Neural progenitor cell (in vitro differentiated cells): ENCODE measurements at regions not wholly inside any gene's neighbourhood (a gene's known extent, or its start where the extent isn't known, plus 50 kb on each side); places are given as distances from the start of the nearest gene placed in this dataset.

Experiments used
- EZH2phosphoT487 ChIP-seq: fragments of 200-600 bp; sonication (generic); IDR thresholded peaks from 2 replicates; pipeline ENCODE4 v1.6.1; 2017; ENCODE audit warnings: antibody characterized with exemption
- TF ChIP-seq, protein P1 (sequence below): fragments of 200-600 bp; sonication (generic); IDR thresholded peaks from 2 replicates; pipeline ENCODE4 v1.5.1; 2017; ENCODE audit warnings: antibody characterized with exemption, mild to moderate bottlenecking

DNA sequence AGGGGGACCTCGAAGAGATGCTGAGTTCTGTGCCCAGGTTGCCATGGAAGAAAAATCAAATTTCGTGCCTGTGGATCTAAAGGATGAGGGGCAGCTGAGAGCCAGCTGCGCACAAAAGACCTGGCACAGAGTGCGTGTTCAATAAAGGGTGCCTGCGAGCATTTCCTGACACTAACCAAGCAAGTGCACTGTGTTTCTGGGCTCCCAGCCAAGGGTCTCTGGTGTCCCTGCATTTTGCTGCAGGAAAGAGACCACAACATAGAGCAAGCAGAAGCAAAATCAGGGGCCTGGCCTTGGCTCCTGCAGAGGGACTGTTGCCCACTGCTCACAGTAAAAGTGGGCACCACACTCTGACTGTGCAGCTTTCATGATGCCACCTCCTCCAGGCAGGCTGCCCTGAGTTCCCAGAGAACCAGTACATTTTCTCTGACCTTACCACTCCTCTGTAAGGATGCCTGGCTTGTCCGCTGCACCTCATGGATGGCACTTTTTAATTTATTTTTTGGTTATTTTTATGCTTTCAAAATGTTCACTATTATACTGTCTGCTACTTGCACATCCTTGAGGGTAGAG lies 70.8 kb upstream of the GPR12 start:
- TF ChIP-seq, protein P1, sequence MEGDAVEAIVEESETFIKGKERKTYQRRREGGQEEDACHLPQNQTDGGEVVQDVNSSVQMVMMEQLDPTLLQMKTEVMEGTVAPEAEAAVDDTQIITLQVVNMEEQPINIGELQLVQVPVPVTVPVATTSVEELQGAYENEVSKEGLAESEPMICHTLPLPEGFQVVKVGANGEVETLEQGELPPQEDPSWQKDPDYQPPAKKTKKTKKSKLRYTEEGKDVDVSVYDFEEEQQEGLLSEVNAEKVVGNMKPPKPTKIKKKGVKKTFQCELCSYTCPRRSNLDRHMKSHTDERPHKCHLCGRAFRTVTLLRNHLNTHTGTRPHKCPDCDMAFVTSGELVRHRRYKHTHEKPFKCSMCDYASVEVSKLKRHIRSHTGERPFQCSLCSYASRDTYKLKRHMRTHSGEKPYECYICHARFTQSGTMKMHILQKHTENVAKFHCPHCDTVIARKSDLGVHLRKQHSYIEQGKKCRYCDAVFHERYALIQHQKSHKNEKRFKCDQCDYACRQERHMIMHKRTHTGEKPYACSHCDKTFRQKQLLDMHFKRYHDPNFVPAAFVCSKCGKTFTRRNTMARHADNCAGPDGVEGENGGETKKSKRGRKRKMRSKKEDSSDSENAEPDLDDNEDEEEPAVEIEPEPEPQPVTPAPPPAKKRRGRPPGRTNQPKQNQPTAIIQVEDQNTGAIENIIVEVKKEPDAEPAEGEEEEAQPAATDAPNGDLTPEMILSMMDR: no peak
- TF ChIP-seq EZH2phosphoT487: no peak
